Cardiac fibroblast (primary cell): ENCODE measurements at regions not wholly inside any gene's neighbourhood (a gene's known extent, or its start where the extent isn't known, plus 50 kb on each side); places are given as distances from the start of the nearest gene placed in this dataset.

Experiments used
- DNase-seq, 2 donors: peaks; one replicate each; pipeline versions ENCODE4 v3.0.0 to v3.0.0-alpha.2; 2010; ENCODE audit warnings: low read depth in 2 of 2
- H3K4me3 ChIP-seq, 2 donors: replicated peaks in 1 of 2; 1 replicate in 1 of 2; 2 replicates in 1 of 2; pipeline ENCODE4 v1.5.1; 2011; ENCODE audit warnings: low read depth in 2 of 2, low read length in 2 of 2, mild to moderate bottlenecking in 2 of 2, moderate library complexity in 1 of 2
- TF ChIP-seq, protein P1 (sequence below): IDR thresholded peaks from one replicate; pipeline ENCODE4 v1.5.1; 2011; ENCODE audit warnings: low read depth, mild to moderate bottlenecking, low read length, inconsistent platforms

DNA sequence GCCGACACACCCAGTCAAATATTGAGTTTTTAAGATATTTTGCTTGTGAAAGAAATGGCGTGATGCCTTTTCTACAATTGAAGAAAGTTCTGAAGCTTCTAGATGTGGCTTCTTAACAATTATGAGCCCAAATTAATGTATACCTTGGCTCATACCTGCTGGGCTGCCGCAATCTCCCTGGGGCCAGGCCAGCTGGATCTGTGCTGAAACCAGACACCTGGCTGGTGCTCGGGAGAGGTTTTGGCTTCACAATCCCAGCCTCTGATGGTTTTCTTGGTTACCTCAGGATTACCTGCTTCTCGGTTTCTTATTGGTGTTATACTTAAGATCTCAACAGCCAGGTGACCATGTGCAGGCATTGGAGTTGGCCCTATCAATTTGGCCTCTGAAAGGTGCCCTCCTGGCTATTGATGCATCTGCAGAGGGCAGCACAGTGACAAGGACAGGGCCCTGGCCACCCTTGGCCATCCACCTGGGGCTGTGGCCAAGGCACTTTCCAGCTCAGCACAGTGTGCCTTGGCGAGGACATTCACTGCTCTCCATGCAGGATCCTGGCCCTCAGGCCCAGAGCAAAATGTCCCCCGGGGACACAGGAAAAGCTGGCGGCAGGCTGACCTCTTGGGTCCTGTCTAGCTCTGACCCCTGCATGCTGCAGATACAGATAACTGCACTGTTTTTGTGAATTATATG lies 305.0 kb downstream of the ZNF536 start:
- TF ChIP-seq, protein P1, sequence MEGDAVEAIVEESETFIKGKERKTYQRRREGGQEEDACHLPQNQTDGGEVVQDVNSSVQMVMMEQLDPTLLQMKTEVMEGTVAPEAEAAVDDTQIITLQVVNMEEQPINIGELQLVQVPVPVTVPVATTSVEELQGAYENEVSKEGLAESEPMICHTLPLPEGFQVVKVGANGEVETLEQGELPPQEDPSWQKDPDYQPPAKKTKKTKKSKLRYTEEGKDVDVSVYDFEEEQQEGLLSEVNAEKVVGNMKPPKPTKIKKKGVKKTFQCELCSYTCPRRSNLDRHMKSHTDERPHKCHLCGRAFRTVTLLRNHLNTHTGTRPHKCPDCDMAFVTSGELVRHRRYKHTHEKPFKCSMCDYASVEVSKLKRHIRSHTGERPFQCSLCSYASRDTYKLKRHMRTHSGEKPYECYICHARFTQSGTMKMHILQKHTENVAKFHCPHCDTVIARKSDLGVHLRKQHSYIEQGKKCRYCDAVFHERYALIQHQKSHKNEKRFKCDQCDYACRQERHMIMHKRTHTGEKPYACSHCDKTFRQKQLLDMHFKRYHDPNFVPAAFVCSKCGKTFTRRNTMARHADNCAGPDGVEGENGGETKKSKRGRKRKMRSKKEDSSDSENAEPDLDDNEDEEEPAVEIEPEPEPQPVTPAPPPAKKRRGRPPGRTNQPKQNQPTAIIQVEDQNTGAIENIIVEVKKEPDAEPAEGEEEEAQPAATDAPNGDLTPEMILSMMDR: no peak
- no peak for DNase-seq
- no peak overlapping the region for H3K4me3 ChIP-seq

GRCh38 chr19:30675086-30675485 lies 302.9 kb downstream of the ZNF536 start:
- TF ChIP-seq, protein P1: no peak
- DNase-seq: no peak
- no peak overlapping the region for H3K4me3 ChIP-seq

DNA sequence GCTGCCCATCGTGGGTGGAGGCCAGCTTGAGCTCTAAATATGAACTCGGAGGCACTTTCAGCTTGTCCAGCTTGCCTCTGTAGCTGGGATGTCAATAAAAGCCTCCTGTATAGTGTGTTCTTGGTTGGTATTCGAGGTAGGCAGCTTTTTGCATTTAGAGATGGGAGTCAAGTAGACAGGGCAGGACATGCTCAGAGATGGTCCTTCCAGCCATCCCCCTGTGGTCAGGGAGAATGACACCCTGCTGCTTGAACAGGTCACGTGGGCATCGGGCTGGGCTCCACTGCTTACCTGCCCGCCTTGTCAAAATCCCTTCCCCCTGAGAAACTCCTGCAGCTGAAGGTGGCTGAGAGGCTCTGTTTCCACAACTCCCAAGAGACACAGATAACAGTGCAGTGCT lies 302.5 kb downstream of the ZNF536 start:
- no peak overlapping the region for H3K4me3 ChIP-seq
- TF ChIP-seq, protein P1: no peak
- no peak for DNase-seq

DNA sequence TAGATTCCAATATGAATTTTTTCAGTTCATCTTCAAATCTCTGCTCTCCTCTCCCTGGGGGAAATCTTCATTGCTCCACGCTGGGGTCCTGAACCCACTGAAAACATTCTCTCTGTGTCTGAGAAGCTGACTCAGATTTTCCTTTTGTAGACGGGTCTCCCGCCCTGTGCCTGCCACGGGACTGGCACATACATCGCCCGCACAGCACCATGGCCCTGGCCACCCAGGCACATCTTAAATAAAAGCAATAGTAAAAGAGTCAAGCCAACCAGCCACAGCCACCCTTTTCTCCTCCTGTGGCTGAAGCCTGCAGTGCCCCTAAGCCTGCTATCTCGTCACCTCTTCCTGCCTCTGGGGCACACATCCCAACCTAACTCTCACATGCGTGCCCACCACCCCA lies 301.2 kb downstream of the ZNF536 start:
- DNase-seq: no peak
- TF ChIP-seq, protein P1: no peak
- no peak overlapping the region for H3K4me3 ChIP-seq

DNA sequence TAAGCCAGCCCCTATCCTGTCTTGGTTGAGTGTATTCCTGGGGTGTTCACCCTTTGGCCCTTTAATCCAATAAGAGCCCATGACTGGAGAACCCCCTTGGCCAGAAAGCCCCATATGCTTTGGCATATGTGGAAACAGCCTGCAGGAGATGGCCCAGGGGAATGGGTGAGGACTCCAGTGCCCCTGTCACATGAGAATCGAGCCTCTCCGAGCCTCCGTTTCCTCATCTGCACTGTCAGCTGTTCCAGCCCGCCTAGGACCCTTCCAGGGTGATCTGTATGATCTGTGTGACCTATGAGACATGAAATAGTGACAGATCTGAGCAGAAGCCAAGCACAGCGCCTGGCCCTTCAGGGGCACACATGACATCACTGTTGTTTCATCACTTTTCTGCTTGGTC lies 300.7 kb downstream of the ZNF536 start:
- TF ChIP-seq, protein P1: no peak
- DNase-seq: no peak
- no peak overlapping the region for H3K4me3 ChIP-seq

DNA sequence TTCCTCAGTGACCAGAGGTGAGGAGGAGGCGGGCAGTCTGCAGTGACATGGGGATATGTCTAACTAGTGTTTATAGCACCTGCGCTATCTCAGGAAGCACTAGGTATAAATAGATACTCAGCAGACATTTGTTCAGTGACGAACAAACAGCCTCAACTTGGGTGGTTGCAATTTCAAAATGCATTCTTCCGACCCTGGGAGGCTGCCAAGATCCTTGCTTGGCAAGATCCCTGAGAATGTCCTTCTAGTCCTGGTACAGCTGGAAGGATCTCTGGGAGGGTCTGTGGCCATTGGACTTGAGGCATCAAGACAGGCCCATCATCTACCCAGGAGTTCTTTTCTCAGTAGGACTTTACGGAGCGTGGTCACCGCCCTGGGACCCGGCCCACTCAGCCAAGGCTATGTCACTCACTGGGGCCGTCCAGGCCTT lies 299.5 kb downstream of the ZNF536 start:
- DNase-seq: peak in 1 of 2 donors; percentile 18
- TF ChIP-seq, protein P1: no peak
- no peak overlapping the region for H3K4me3 ChIP-seq

DNA sequence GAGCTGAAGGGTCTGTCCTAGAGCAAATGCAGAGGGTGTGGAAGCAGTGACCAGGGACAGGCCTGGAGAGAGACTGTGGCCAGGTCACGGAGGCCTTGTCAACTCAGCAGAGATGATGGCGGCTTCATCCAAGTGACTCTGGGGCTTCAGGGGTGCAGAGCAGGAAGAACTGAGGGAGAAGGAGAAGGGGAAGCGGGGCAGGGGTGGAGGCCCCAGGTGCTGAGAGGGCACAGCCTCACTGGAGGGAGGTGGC lies 299.1 kb downstream of the ZNF536 start:
- no peak for DNase-seq
- TF ChIP-seq, protein P1: no peak
- H3K4me3 ChIP-seq: no peak overlapping the region
